A673 (cell line): ENCODE measurements at regions not wholly inside any gene's neighbourhood (a gene's known extent, or its start where the extent isn't known, plus 50 kb on each side); places are given as distances from the start of the nearest gene placed in this dataset.
"Not testable (repeated sequence)": the region's sequence is repeated elsewhere in the genome, so short reads cannot be mapped to it uniquely, and the experiment has no call there.

Source experiments
- BruUV-seq: library from RNA; stranded (reverse); fragments of 400-500 nt; replicated peaks from 2 replicates; lab custom pipeline; 2021; lab: Mats Ljungman, UMichigan
- CTCF ChIA-PET: fragments of 300-600 bp; sonication (Branson Sonifier 250); formaldehyde crosslinking; loops from one replicate; lab custom pipeline; 2022; ENCODE audit warnings: antibody characterized with exemption; lab: Charles Lee
- POLR2A ChIA-PET: fragments of 300-600 bp; sonication (Branson Sonifier 250); formaldehyde crosslinking; loops from one replicate; lab custom pipeline; 2022; ENCODE audit warnings: antibody characterized with exemption; ENCODE audit not compliant: low non-redundant PET; lab: Charles Lee
- DNase-seq: peaks from one replicate; pipeline ENCODE4 v3.0.0-alpha.2; 2015; ENCODE audit warnings: low spot score
- H3K27ac ChIP-seq: fragments of 200-600 bp; sonication (generic); 2 replicates; pipeline ENCODE4 v1.5.1; 2016; ENCODE audit warnings: mixed run types, low read depth, mild to moderate bottlenecking, mixed read lengths, antibody characterized with exemption, low read length; ENCODE audit not compliant: poor library complexity, severe bottlenecking
- H3K27me3 ChIP-seq: fragments of 200-600 bp; sonication (generic); replicated peaks from 2 replicates; pipeline ENCODE4 v1.6.1; 2017; ENCODE audit warnings: mixed run types, low read depth, mild to moderate bottlenecking, mixed read lengths, antibody characterized with exemption, low read length; ENCODE audit not compliant: insufficient read depth, poor library complexity
- H3K36me3 ChIP-seq: fragments of 200-600 bp; sonication (generic); 2 replicates; pipeline ENCODE4 v1.6.1; 2016; ENCODE audit warnings: mixed run types, mild to moderate bottlenecking, mixed read lengths, antibody characterized with exemption, low read length; ENCODE audit not compliant: insufficient read depth, poor library complexity, severe bottlenecking
- H3K4me1 ChIP-seq: fragments of 200-600 bp; sonication (generic); 2 replicates; pipeline ENCODE4 v1.6.1; 2017; ENCODE audit warnings: mixed run types, mild to moderate bottlenecking, mixed read lengths, antibody characterized with exemption, low read length; ENCODE audit not compliant: insufficient read depth, poor library complexity, severe bottlenecking
- H3K4me3 ChIP-seq: fragments of 200-600 bp; sonication (generic); 2 replicates; pipeline ENCODE4 v1.5.1; 2016; ENCODE audit warnings: low read depth, mixed run types, mild to moderate bottlenecking, mixed read lengths, low read length; ENCODE audit not compliant: poor library complexity, severe bottlenecking
- H3K9me3 ChIP-seq: fragments of 200-600 bp; sonication (generic); 2 replicates; pipeline ENCODE4 v1.6.1; 2016; ENCODE audit warnings: mixed run types, low read depth, mild to moderate bottlenecking, mixed read lengths, antibody characterized with exemption, low read length; ENCODE audit not compliant: poor library complexity, severe bottlenecking
- CTCF ChIP-seq: fragments of 300-800, 200-600 bp; sonication (generic); conservative IDR thresholded peaks from 2 replicates; pipeline ENCODE4 v1.5.1; 2017; ENCODE audit warnings: low read depth, mild to moderate bottlenecking, antibody characterized with exemption, low read length, moderate library complexity, mixed read lengths
- EZH2 ChIP-seq: fragments of 200-600 bp; sonication (generic); IDR thresholded peaks from 2 replicates; pipeline ENCODE4 v1.6.1; 2017; ENCODE audit warnings: borderline replicate concordance, low read depth, mild to moderate bottlenecking, mixed read lengths, antibody characterized with exemption, low read length; ENCODE audit not compliant: poor library complexity, severe bottlenecking
- intact Hi-C: fragments of 100-400 bp; cut with micrococcal nuclease; formaldehyde crosslinking; loops from one replicate; pipeline ENCODE4 v1.10.0; 2022; ENCODE audit not compliant: unreplicated experiment

GRCh38 chr6:167691533-167692312, 135.0 kb upstream of the AFDN start:
- no TSS peak for BruUV-seq
- Histone ChIP-seq H3K4me1 (peaks cover 7% of the 10 kb centered on the region), H3K27me3 (no peaks in the 10 kb centered on the region), H3K36me3 (no peaks in the 10 kb centered on the region), H3K4me3 (no peak overlapping the region), H3K9me3 (no peaks in the 10 kb centered on the region), H3K27ac (no peak overlapping the region)
- TF ChIP-seq EZH2 (no peak), CTCF (no peak)
- POLR2A ChIA-PET = no interaction called here
- CTCF ChIA-PET = no interaction called here
- intact Hi-C loops = loop anchor here (10.0 kb wide), 1 partner anchor 203 kb away; no protein-coding TSS in a partner anchor
- DNase-seq = no peak

- POLR2A ChIA-PET, CTCF ChIA-PET, H3K4me3 ChIP-seq, H3K27me3 ChIP-seq, H3K36me3 ChIP-seq, BruUV-seq, H3K27ac ChIP-seq, DNase-seq, H3K9me3 ChIP-seq: not testable (repeated sequence)
- intact Hi-C loops = loop anchor here (10.0 kb wide), 1 partner anchor 201 kb away; no protein-coding TSS in a partner anchor
- H3K4me1 ChIP-seq = peaks cover 17% of the 10 kb centered on the region
Observed at GRCh38 chr6:167693478-167693877, 133.2 kb upstream of the AFDN start.

GRCh38 chr6:167695831-167696230, 130.9 kb upstream of the AFDN start:
- Histone ChIP-seq H3K4me1 (peaks cover 37% of the 10 kb centered on the region), H3K27me3 (no peaks in the 10 kb centered on the region), H3K9me3 (no peaks in the 10 kb centered on the region), H3K27ac (no peak overlapping the region), H3K4me3 (no peak overlapping the region), H3K36me3 (no peaks in the 10 kb centered on the region)
- TF ChIP-seq EZH2 (no peak), CTCF (no peak)
- intact Hi-C loops = loop anchor here (2.0 to 10.0 kb wide), 2 partner anchors 17 to 199 kb away; no protein-coding TSS in a partner anchor
- ChIA-PET CTCF (no interaction called here), POLR2A (no interaction called here)
- no TSS peak for BruUV-seq
- no peak for DNase-seq

- intact Hi-C loops = loop anchor here (2.0 to 10.0 kb wide), 2 partner anchors 17 to 199 kb away; no protein-coding TSS in a partner anchor
- Histone ChIP-seq H3K9me3 (no peaks in the 10 kb centered on the region), H3K36me3 (no peaks in the 10 kb centered on the region), H3K4me3 (no peak overlapping the region), H3K27me3 (no peaks in the 10 kb centered on the region), H3K4me1 (peaks cover 37% of the 10 kb centered on the region), H3K27ac (no peak overlapping the region)
- no peak for TF ChIP-seq EZH2
- BruUV-seq = no TSS peak
- peak; percentile 47 for DNase-seq
- POLR2A ChIA-PET = no interaction called here
- CTCF ChIA-PET = no interaction called here
Observed at GRCh38 chr6:167696296-167696695, 130.4 kb upstream of the AFDN start.
